ENCODE measurements at regions not wholly inside any gene's neighbourhood (a gene's known extent, or its start where the extent isn't known, plus 50 kb on each side); places are given as distances from the start of the nearest gene placed in this dataset.

- no peak overlapping the region for H3K4me3 ChIP-seq (ENCODE audit: low read depth, low read length)
- in situ Hi-C loops (cut with HindIII; ENCODE audit: low sequenced_read_pairs), result no loop called here
- DNase-seq (ENCODE audit: low read depth, low spot score), result no peak
- TF ChIP-seq CTCF (IDR thresholded peaks at IDR 0.05; ENCODE audit: low read depth, low read length), result no peak
These were observed 623.5 kb upstream of the DDX18 start for GRCh38 chr2:117190856-117191559.

GRCh38 chr2:117195381-117195780 lies 619.1 kb upstream of the DDX18 start:
- no peak for TF ChIP-seq CTCF (IDR thresholded peaks at IDR 0.05; ENCODE audit: low read depth, low read length)
- in situ Hi-C loops (cut with HindIII; ENCODE audit: low sequenced_read_pairs), result no loop called here
- DNase-seq (ENCODE audit: low read depth, low spot score), result no peak
- no peak overlapping the region for H3K4me3 ChIP-seq (ENCODE audit: low read depth, low read length)

- no peak for TF ChIP-seq CTCF (IDR thresholded peaks at IDR 0.05; ENCODE audit: low read depth, low read length)
- no peak for DNase-seq (ENCODE audit: low read depth, low spot score)
- no peak overlapping the region for H3K4me3 ChIP-seq (ENCODE audit: low read depth, low read length)
- in situ Hi-C loops (cut with HindIII; ENCODE audit: low sequenced_read_pairs), result no loop called here
These were observed 615.0 kb upstream of the DDX18 start for GRCh38 chr2:117199511-117199910.

- DNase-seq (ENCODE audit: low read depth, low spot score), result no peak
- no peak overlapping the region for H3K4me3 ChIP-seq (ENCODE audit: low read depth, low read length)
- no peak for TF ChIP-seq CTCF (IDR thresholded peaks at IDR 0.05; ENCODE audit: low read depth, low read length)
- in situ Hi-C loops (cut with HindIII; ENCODE audit: low sequenced_read_pairs), result no loop called here
These were observed 601.9 kb upstream of the DDX18 start for GRCh38 chr2:117212562-117212961.

- H3K4me3 ChIP-seq (ENCODE audit: low read depth, low read length), result no peak overlapping the region
- in situ Hi-C loops (cut with HindIII; ENCODE audit: low sequenced_read_pairs), result no loop called here
- no peak for DNase-seq (ENCODE audit: low read depth, low spot score)
- no peak for TF ChIP-seq CTCF (IDR thresholded peaks at IDR 0.05; ENCODE audit: low read depth, low read length)
These were observed 597.3 kb upstream of the DDX18 start for GRCh38 chr2:117217145-117217544.

- DNase-seq (ENCODE audit: low read depth, low spot score), result no peak
- TF ChIP-seq CTCF (IDR thresholded peaks at IDR 0.05; ENCODE audit: low read depth, low read length), result no peak
- no peak overlapping the region for H3K4me3 ChIP-seq (ENCODE audit: low read depth, low read length)
- in situ Hi-C loops (cut with HindIII; ENCODE audit: low sequenced_read_pairs), result no loop called here
These were observed 591.7 kb upstream of the DDX18 start for GRCh38 chr2:117222809-117223208.
